ENCODE measurements at regions not wholly inside any gene's neighbourhood (a gene's known extent, or its start where the extent isn't known, plus 50 kb on each side); places are given as distances from the start of the nearest gene placed in this dataset.

DNA sequence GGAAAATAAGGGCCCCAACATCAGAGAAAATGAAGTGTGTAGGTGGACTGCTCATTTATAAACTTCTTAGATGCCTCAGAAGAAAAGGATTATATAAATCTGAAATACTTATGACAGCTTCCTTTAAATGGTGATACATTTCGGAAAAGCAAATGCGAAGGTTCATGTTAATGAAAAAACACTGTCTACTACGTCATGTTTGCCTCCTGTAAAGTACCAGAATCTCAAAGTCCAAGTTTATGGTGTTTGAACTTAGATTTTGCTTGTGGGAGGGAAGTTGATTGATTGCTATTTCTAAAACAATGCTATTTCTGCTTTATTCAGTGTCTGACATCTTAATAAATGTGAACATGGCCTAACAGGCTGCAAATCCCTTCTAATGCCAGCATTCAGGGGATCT is 514.6 kb downstream of the ZNF608 start:
- H3K4me1 ChIP-seq (ENCODE audit: insufficient read depth, low read length), result peaks cover 7% of the 10 kb centered on the region; the same call in 1 of the 2 replicates
- no peak overlapping the region for H3K4me3 ChIP-seq (replicated peaks in 1 of 3; ENCODE audit: insufficient read depth in 1 of 3, low read depth in 2 of 3, low read length in 3 of 3)
- FAIRE-seq (no peak), DNase-seq (ENCODE audit: low spot score) (peak; percentile 1), ATAC-seq (no peak)
- whole genome bisulfite sequencing (ENCODE audit: low lambda C conversion rate), result 28% methylated on average over 3 of the region's 3 CpGs
- TF ChIP-seq, protein P1, sequence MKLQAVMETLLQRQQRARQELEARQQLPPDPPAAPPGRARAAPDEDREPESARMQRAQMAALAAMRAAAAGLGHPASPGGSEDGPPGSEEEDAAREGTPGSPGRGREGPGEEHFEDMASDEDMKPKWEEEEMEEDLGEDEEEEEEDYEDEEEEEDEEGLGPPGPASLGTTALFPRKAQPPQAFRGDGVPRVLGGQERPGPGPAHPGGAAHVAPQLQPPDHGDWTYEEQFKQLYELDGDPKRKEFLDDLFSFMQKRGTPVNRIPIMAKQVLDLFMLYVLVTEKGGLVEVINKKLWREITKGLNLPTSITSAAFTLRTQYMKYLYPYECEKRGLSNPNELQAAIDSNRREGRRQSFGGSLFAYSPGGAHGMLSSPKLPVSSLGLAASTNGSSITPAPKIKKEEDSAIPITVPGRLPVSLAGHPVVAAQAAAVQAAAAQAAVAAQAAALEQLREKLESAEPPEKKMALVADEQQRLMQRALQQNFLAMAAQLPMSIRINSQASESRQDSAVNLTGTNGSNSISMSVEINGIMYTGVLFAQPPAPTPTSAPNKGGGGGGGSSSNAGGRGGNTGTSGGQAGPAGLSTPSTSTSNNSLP (IDR thresholded peaks at IDR 0.05; ENCODE audit: low read depth, low read length), result no peak
- no peak for TF ChIP-seq SRY (CRISPR knock-in tag; IDR thresholded peaks at IDR 0.05)
- TF ChIP-seq HNRNPL (IDR thresholded peaks at IDR 0.05; ENCODE audit: low read depth, low read length), result no peak
- TF ChIP-seq SMARCE1 (IDR thresholded peaks at IDR 0.05; ENCODE audit: borderline replicate concordance), result no peak
- TF ChIP-seq KDM2A (CRISPR knock-in tag; IDR thresholded peaks at IDR 0.05; ENCODE audit: borderline replicate concordance, low read depth), result no peak
- TF ChIP-seq ISX (CRISPR knock-in tag; conservative IDR thresholded peaks at IDR 0.05), result no peak
- TF ChIP-seq CREB1 (IDR thresholded peaks at IDR 0.05), result peak; percentile 37; the same call in 1 of the 2 replicates
- TF ChIP-seq CREB1 (CRISPR knock-in tag; IDR thresholded peaks at IDR 0.05), result no peak
- no TSS peak for BruUV-seq (replicated peaks)
- intact Hi-C loops (cut with micrococcal nuclease; ENCODE audit: unreplicated experiment), result no loop called here
- H3K4me2 ChIP-seq (ENCODE audit: low read depth, low read length), result no peak overlapping the region
- H2AFZ ChIP-seq (ENCODE audit: low read length), result no peak overlapping the region
- ChIA-PET POLR2A (no interaction called here), CTCF (ENCODE audit: low intra/inter-chr PET ratio, low total read pairs) (no interaction called here)
- H4K20me1 ChIP-seq (ENCODE audit: insufficient read depth, low read length), result no peaks in the 10 kb centered on the region
- H3K27ac ChIP-seq (ENCODE audit: extremely low read length, insufficient read depth, low read length), result no peak overlapping the region
- H3K9ac ChIP-seq (ENCODE audit: insufficient read depth, low read depth, low read length), result no peak overlapping the region
- no peaks in the 10 kb centered on the region for H3K79me2 ChIP-seq (ENCODE audit: insufficient read depth, low read length)
- in situ Hi-C loops (cut with HindIII; ENCODE audit: extremely low pct_ligation_motif_present, low pct_unique_long_range_greater_than_20kb), result no loop called here
- H3K27me3 ChIP-seq (ENCODE audit: control insufficient read depth in 1 of 2, insufficient read depth in 2 of 2, low read length in 2 of 2), result no peaks in the 10 kb centered on the region
- H3K36me3 ChIP-seq (replicated peaks in 1 of 2; ENCODE audit: control insufficient read depth in 1 of 2, insufficient read depth in 2 of 2, low read length in 2 of 2), result no peaks in the 10 kb centered on the region
- H3K9me3 ChIP-seq (ENCODE audit: low read length), result no peaks in the 10 kb centered on the region

DNA sequence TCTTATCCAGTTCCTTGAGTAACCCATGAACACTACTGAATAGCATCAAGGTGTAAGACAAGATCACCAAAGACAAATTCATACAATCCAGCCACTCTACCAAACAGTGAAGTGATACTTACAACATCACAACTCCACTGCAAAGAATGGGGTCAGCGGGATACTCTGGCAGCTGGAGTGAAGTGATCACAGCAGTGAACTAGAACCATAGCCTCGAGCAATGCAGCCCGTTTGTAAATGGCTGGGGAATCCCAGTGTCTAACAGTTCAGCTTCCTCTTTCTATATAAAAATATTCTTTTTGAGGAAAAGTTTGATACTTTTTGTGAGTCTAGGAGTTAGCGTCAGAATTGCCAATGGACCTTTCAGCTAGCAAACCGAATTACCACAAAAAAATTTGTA is 515.2 kb downstream of the ZNF608 start:
- no peak overlapping the region for H3K9ac ChIP-seq (ENCODE audit: insufficient read depth, low read depth, low read length)
- no peaks in the 10 kb centered on the region for H4K20me1 ChIP-seq (ENCODE audit: insufficient read depth, low read length)
- H3K4me2 ChIP-seq (ENCODE audit: low read depth, low read length), result no peak overlapping the region
- no peak for ATAC-seq
- peaks cover 7% of the 10 kb centered on the region; the same call in 1 of the 2 replicates for H3K4me1 ChIP-seq (ENCODE audit: insufficient read depth, low read length)
- WGBS (ENCODE audit: low lambda C conversion rate), result 32% methylated on average over 5 of the region's 5 CpGs
- CTCF ChIA-PET (ENCODE audit: low intra/inter-chr PET ratio, low total read pairs), result no interaction called here
- H3K79me2 ChIP-seq (ENCODE audit: insufficient read depth, low read length), result no peaks in the 10 kb centered on the region
- H3K36me3 ChIP-seq (replicated peaks in 1 of 2; ENCODE audit: control insufficient read depth in 1 of 2, insufficient read depth in 2 of 2, low read length in 2 of 2), result no peaks in the 10 kb centered on the region
- H3K4me3 ChIP-seq (replicated peaks in 1 of 3; ENCODE audit: insufficient read depth in 1 of 3, low read depth in 2 of 3, low read length in 3 of 3), result no peak overlapping the region
- in situ Hi-C loops (cut with HindIII; ENCODE audit: extremely low pct_ligation_motif_present, low pct_unique_long_range_greater_than_20kb), result no loop called here
- no peak for FAIRE-seq
- intact Hi-C loops (cut with micrococcal nuclease; ENCODE audit: unreplicated experiment), result no loop called here
- no peak for DNase-seq (ENCODE audit: low spot score)
- POLR2A ChIA-PET, result no interaction called here
- no peak overlapping the region for H3K27ac ChIP-seq (ENCODE audit: extremely low read length, insufficient read depth, low read length)
- no peaks in the 10 kb centered on the region for H3K9me3 ChIP-seq (ENCODE audit: low read length)
- no TSS peak for BruUV-seq (replicated peaks)
- no peak for TF ChIP-seq ZNF205 (CRISPR knock-in tag; IDR thresholded peaks at IDR 0.05)
- no peak for TF ChIP-seq RORA (CRISPR knock-in tag; IDR thresholded peaks at IDR 0.05)
- no peak for TF ChIP-seq FOXP1 (IDR thresholded peaks at IDR 0.05)
- TF ChIP-seq FOXP1 (CRISPR knock-in tag; IDR thresholded peaks at IDR 0.05), result no peak
- H2AFZ ChIP-seq (ENCODE audit: low read length), result no peak overlapping the region
- no peaks in the 10 kb centered on the region for H3K27me3 ChIP-seq (ENCODE audit: control insufficient read depth in 1 of 2, insufficient read depth in 2 of 2, low read length in 2 of 2)
